Stimulated activated CD8-positive, alpha-beta memory T cell treated with anti-CD3 and anti-CD28 coated beads, Interleukin-7, amount 100 ng/mL, for 48 hours (primary cell): ENCODE measurements at regions not wholly inside any gene's neighbourhood (a gene's known extent, or its start where the extent isn't known, plus 50 kb on each side); places are given as distances from the start of the nearest gene placed in this dataset.

ENCODE experiments used
- DNase-seq, 2 donors: peaks; one replicate each; pipeline ENCODE4 v3.0.0-alpha.2; 2020; ENCODE audit warnings: low read depth in 1 of 2; ENCODE audit errors: extremely low read depth in 1 of 2

DNA sequence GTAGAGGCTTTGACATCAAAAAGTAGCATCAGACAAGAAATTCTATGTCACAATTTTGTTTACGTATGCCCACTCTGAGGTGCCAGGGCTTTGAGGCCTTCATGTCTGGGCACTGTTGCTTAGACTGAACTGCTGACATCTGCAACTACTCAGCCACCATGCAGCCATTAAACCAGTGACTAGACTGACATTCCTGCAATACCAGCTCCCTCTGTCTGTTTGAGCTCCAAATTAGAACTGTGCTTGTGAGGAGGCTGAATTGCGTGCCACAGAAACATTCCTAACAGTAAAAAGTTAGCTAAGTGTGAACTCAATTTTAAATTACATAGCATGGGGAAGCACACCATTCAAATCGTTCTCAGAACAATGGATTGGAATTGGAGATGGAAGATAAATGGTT, 163.2 kb downstream of the INSIG2 start:
- DNase-seq: no peak

DNA sequence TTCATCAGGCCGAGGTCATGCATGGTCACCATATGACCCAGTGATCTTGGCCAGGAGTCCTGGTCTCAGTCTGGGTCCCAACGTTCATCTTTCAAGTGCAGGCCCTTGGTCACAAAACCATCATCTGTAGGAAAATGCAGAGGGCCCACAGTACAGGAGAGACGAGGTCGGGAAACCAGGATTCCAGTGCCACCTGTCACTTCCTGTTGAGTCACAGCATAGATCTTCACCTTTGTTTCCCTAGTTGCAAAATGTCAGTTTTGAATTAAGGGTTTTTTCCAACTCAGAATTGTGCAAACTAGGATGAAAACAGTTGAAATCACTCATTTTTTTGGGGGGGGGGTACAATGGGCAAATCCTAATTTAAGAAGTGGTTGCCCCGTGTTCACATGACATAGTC, 162.2 kb downstream of the INSIG2 start:
- no peak for DNase-seq

GRCh38 chr2:118250001-118250400, 161.7 kb downstream of the INSIG2 start:
- no peak for DNase-seq

DNA sequence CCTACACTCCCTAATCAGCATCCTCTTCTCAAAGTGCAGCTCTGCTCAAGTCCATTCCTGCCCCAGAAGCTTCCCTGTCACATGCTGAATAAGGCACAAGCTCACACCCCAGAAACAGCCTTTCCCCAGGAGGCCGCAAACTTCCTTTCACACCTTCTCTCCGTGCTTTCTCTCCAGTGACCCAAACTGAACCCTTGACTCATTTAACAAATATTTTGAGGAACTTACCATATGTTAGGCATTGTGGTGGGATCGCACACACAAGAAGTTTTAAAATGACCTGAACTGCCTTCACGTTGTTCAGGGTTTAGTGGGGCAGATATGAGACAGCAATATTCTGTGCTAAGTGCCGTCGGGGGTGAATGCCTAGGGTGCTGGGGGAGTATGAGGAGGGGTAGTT, 161.3 kb downstream of the INSIG2 start:
- DNase-seq: no peak

DNA sequence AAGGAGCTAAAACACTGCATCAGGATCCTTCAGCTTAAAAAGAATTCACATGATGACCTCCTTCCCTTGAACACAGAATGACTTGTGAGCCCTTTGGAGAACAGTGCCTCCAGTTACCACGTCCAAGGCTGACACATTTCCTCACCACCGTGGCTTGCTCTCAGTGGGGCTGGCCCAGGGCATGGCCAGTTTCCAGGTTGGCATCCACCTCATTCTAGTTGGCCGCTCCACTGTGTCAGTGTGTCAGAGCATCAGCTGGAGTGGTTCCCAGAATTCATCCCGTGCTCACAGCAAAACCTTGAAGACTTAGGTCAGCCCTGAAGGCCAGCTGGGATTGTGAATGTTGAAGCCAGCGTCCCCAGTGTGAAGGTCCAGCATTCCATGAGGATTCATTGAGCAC, 158.5 kb downstream of the INSIG2 start:
- DNase-seq: no peak

DNA sequence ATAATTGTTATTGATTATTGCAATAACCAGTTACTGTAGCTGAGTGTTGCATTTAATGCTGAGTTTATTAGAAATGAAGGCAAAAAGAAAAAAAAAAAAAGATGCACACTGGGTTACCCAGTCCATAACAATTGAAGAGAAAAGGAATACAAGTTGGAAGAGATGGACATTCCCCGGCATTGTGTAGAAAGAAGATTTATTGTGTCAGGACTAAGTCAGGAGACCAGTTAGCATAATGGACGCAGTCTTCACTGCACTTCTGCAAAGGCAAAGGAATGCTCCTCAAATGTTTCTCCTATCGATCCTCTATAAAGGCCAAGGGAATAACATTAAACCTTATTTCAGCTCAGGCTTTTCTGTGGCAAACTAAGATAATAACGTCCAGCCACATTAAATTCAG, 157.8 kb downstream of the INSIG2 start:
- DNase-seq: no peak

DNA sequence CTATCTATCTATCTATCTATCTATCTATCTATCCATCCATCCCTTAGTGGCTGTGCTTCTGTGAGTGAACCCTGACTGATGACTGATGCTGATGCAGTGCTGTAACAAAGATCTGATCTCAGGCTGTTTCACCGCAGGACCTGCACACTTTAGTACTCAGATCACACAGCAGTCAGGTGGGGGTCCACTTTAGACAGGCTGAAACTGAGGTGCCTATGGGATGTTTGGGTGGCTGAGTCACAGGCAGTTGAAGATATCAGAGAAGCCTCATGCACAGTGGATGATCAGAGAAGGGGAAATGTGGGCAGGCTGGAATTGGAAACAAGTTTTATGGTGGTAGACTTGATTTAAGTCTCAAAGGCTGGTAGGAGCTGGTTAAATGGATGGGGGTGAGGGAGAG, 156.4 kb downstream of the INSIG2 start:
- no peak for DNase-seq

GRCh38 chr2:118243031-118243430, 154.8 kb downstream of the INSIG2 start:
- DNase-seq: no peak

- DNase-seq: no peak
Measured at GRCh38 chr2:118242216-118242615, 153.9 kb downstream of the INSIG2 start.

GRCh38 chr2:118241128-118241527, 152.9 kb downstream of the INSIG2 start:
- no peak for DNase-seq

DNA sequence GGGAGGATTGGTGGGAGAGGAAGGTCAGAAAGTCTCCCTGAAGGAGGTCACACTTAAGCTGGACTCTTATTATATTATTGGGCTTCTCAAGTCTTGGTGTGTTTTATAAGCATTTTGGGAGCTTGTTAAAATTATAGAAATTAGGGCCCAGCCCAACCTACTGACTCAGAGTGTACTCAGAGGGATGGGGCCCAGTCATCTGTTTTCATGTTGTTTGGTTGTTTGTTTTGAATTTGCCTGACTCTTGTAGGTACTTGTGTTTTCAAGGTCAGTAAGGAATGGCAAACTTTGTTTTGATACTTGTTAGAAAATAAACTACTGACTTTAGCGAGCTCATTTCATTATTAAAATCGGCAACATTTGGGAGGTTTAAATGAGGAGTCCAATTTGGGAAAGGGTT, 152.0 kb downstream of the INSIG2 start:
- DNase-seq: no peak

DNA sequence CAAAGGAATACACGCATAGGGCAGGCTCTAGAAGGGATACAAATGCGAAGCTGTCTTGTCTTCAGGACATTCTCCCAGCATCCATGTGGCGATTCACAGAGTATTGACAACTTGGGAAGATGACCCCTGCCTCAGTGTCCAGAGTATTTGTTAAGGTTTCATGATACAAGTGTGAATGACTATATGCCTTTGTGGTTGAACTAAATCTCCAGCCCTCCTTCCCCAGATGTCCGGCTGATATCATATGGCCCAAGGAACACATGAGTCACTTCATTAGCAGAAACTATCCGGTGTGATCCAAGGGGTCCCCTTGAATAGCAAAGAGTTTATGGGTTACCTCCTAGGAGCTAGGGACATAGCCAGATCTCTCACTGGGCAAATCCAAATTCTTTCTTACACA, 151.0 kb downstream of the INSIG2 start:
- no peak for DNase-seq

DNA sequence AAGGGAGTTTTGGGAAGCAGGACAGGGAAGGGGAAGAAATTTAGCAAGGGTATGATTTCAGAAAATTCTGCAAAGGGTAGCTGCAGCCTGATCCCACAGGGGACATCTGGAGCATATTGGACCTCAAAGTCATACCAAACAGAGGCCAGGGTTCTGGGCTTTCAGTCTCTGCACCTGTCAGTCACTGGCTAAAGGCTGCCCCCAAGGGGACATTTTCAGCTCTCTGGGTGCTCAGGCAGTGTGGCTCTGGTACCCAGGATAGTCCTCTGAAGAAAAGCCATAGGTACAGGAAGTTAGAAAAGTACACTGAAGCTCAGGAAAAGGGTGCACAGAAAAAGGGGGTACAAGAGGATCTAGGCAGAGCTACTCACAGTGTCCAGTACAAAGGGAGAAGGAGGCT, 149.2 kb downstream of the INSIG2 start:
- DNase-seq: no peak

- DNase-seq: no peak
Measured at GRCh38 chr2:118232796-118233195, 144.5 kb downstream of the INSIG2 start.

DNA sequence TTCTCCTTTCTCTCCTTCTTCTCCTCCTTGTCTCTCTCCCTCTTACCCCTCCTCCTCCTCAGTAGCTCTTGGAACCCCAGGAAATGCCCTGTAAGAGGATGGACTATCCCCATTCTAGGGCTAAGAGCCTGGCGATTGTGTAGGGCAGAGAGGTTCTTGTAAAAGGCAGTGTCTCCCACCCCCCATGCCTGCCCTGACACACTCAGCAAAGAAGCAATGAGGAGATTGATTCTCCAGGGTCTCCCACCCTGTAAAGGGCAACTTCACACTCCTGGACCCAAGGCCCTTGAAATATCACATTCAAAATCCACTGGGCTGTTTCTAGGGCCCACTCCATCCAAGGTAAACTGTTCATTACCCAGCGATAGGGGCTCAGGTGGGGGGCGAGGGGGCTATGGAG, 144.1 kb downstream of the INSIG2 start:
- DNase-seq: no peak

DNA sequence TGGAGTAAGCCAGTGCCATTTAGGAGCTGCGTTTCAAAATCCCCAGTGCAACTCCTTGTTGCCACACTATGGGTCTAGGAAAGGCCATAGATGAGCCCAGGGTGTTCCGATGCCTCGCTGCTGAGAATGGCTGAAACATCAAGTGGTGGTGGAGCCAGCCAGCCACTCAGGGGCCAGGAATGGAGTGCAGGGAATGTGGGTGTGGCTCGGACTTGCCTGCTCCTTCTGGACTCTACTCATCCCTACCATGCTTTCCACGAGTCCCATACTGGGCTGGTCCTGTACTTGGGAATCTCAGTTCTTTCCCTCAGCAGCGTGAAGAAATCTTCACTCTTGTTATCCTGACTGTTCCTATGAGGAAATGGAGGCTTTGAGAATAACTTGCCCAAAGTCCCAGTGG, 143.5 kb downstream of the INSIG2 start:
- DNase-seq: no peak

DNA sequence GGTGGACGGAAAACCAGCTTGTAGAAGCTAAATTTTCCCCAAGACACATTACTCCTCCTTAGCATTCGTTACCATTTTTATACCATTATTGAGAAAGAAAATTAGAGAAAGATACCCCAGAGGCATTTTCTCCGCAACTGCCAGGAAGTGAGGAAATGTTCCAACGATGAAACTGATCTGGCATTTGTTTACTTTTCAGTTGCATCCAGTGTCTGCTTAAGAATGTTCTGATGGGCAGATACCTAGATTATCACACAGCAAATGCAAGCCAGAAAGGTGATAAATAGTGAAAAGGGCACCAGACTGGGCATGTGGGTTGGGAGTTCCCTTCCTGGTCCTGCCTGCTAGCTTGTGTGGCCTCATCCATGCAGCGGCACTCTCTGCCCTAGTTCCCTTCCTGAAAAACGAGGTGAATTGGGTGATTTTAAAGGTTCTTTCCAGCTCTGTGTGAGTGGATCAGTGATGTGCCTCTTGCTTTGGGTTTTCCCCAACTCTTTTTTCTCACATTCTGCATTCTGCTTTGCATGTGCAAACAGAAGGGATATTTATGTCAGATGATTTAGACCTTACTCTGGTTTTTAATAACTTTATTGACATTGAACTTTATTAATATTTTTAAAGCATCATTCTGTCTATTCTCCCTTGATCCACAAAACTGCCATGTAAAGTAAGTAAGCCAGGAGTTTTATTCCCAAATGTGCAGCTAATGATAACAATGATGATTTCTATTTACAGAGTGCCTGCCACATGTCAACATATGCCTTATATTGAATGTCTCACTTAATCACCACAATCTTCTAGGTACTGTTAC, 139.6 kb downstream of the INSIG2 start:
- DNase-seq: no peak

- DNase-seq: no peak
Measured at GRCh38 chr2:118225666-118226065, 137.4 kb downstream of the INSIG2 start.

- no peak for DNase-seq
Measured at GRCh38 chr2:118224895-118225311, 136.6 kb downstream of the INSIG2 start.

DNA sequence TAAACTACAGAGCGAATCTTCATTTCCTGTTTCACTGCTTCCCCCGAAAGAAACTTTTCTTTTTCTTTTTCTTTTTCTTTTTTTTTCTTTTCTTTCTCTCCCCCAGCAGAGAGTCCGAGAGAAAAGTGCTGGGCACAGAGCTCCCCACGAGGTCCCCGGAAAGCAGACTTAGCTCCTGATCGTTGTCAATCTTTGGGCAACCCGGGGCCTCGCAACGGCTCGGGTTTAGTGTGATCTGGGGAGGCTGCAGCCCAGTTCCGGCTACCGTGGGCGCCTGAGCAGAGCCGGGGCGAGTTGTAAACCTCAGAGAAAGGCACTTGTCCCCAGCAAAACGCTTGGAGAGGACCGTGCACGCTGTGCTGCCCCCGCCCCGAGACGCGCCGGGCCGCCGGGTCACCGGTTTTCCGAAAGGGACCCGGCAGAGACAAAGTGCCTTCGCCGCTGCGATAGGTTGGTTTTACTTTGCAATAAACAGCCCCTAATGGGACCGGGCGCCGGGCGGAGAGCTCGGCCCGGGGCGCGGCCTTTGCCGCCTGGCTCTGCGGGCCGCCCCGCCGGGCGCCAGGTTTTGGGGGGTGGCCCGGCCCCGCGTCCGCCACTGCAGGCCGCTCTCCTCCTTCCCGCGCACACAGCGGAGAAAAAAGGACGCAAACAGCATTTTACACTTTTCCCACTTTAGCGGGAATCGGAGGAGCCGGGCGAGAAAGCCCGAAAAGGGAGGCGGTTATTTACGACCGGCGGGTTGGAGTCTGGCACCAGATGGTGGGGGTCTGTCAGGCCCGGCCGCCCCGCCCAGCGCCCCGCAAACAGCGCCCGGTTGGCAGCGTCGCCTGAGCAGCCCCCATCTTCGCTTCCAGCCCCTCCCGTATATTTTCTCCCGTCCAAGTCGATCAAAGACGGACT, 136.0 kb downstream of the INSIG2 start:
- DNase-seq: no peak

GRCh38 chr2:118223511-118223991, 135.3 kb downstream of the INSIG2 start:
- no peak for DNase-seq
